SK-N-SH (cell line): ENCODE measurements at regions not wholly inside any gene's neighbourhood (a gene's known extent, or its start where the extent isn't known, plus 50 kb on each side); places are given as distances from the start of the nearest gene placed in this dataset.

ENCODE experiments used
- CTCF ChIA-PET: fragments of 300-600, 350-600 bp; formaldehyde crosslinking; extraction: SDS; loops from one replicate; lab custom pipeline; 2021; lab: Yijun Ruan, JAX
- POLR2A ChIA-PET: fragments of 350-600 bp; sonication (Branson Sonifier 250); formaldehyde crosslinking; extraction: SDS; loops from one replicate; lab custom pipeline; 2020; ENCODE audit warnings: antibody characterized with exemption, inconsistent platforms; lab: Yijun Ruan, JAX
- DNase-seq: peaks from one replicate; pipeline ENCODE4 v3.0.0; 2012
- H2AFZ ChIP-seq: fragments of 200-600 bp; sonication (generic); 2 replicates; pipeline ENCODE4 v1.8.1; 2016; ENCODE audit warnings: antibody characterized with exemption, mild to moderate bottlenecking, low read depth
- H3F3A ChIP-seq: fragments of 200-600 bp; sonication (generic); replicated peaks from 2 replicates; pipeline ENCODE3; 2016; ENCODE audit warnings: antibody characterized with exemption, mild to moderate bottlenecking; ENCODE audit not compliant: insufficient read depth
- H3K27ac ChIP-seq, 2 experiments: fragments of 200-500 bp in 1 of 2; fragments of 200-600 bp in 1 of 2; sonication (Bioruptor generic) in 1 of 2; sonication (generic), shearing (Covaris generic) in 1 of 2; 2 replicates each; pipeline versions ENCODE4 v1.5.1 to v1.6.1; 2014 to 2016; ENCODE audit warnings: low read depth in 2 of 2, inconsistent platforms in 1 of 2, low read length in 1 of 2, mild to moderate bottlenecking in 1 of 2, mixed read lengths in 1 of 2
- H3K27me3 ChIP-seq: fragments of 200-600 bp; sonication (generic), shearing (Covaris generic); 2 replicates; pipeline ENCODE4 v1.6.1; 2016; ENCODE audit warnings: mixed run types; ENCODE audit not compliant: insufficient read depth
- H3K36me3 ChIP-seq, 2 experiments: fragments of 200-500 bp in 1 of 2; fragments of 200-600 bp in 1 of 2; sonication (Bioruptor generic) in 1 of 2; sonication (generic) in 1 of 2; replicated peaks in 1 of 2; 2 replicates each; pipeline versions ENCODE3 to v1.5.1; 2014 to 2016; ENCODE audit warnings: low read length in 1 of 2, mild to moderate bottlenecking in 1 of 2; ENCODE audit not compliant: insufficient read depth in 2 of 2, control insufficient read depth in 1 of 2
- H3K4me1 ChIP-seq, 2 experiments: fragments of 200-500 bp in 1 of 2; fragments of 200-600 bp in 1 of 2; sonication (Bioruptor generic) in 1 of 2; sonication (generic), shearing (Covaris generic) in 1 of 2; 2 replicates each; pipeline versions ENCODE4 v1.5.1 to v1.6.1; 2014 to 2016; ENCODE audit warnings: low read depth in 1 of 2, low read length in 1 of 2, mixed run types in 1 of 2; ENCODE audit not compliant: insufficient read depth in 2 of 2, control insufficient read depth in 1 of 2
- H3K4me2 ChIP-seq: fragments of 200-600 bp; sonication (generic), shearing (Covaris generic); 2 replicates; pipeline ENCODE4 v1.6.1; 2017; ENCODE audit warnings: mixed run types
- H3K4me3 ChIP-seq, 2 experiments: fragments of 200-500 bp in 1 of 2; fragments of 200-600 bp in 1 of 2; sonication (Bioruptor generic) in 1 of 2; sonication (generic), shearing (Covaris generic) in 1 of 2; 2 replicates each; pipeline versions ENCODE4 v1.5.1 to v1.8.1; 2014 to 2016; ENCODE audit warnings: low read depth in 2 of 2, inconsistent platforms in 1 of 2, low read length in 1 of 2, mild to moderate bottlenecking in 1 of 2, mixed read lengths in 1 of 2, moderate library complexity in 1 of 2
- H3K79me2 ChIP-seq: fragments of 200-600 bp; sonication (generic); 2 replicates; pipeline ENCODE4 v1.8.1; 2017; ENCODE audit warnings: mild to moderate bottlenecking; ENCODE audit not compliant: insufficient read depth
- H3K9ac ChIP-seq: fragments of 200-600 bp; sonication (generic); 2 replicates; pipeline ENCODE4 v1.6.1; 2017; ENCODE audit warnings: mixed run types
- H3K9me2 ChIP-seq: fragments of 200-600 bp; sonication (generic); 2 replicates; pipeline ENCODE4 v1.6.1; 2017; ENCODE audit warnings: mixed run types
- H3K9me3 ChIP-seq: fragments of 200-600 bp; sonication (generic); 2 replicates; pipeline ENCODE4 v1.6.1; 2017; ENCODE audit warnings: mixed run types, mild to moderate bottlenecking, moderate library complexity
- H4K20me1 ChIP-seq: fragments of 200-600 bp; sonication (generic); 2 replicates; pipeline ENCODE4 v1.6.1; 2017; ENCODE audit warnings: mild to moderate bottlenecking, mixed run types; ENCODE audit not compliant: insufficient read depth
- CTCF ChIP-seq: fragments of 200-600 bp; sonication (generic); IDR thresholded peaks from 2 replicates; pipeline ENCODE4 v1.6.1; 2017; ENCODE audit warnings: antibody characterized with exemption, mild to moderate bottlenecking, moderate library complexity
- FOXJ3 ChIP-seq: sonication (generic); formaldehyde crosslinking; IDR thresholded peaks from 2 replicates; pipeline ENCODE4 v1.5.1; 2020; ENCODE audit warnings: mild to moderate bottlenecking, missing genetic modification reagents
- GABPA ChIP-seq: IDR thresholded peaks from 2 replicates; pipeline ENCODE4 v1.4.0; 2012; ENCODE audit warnings: low read depth, mild to moderate bottlenecking
- IRF3 ChIP-seq: fragments of 150-350 bp; IDR thresholded peaks from 2 replicates; pipeline ENCODE4 v1.6.1; 2016; ENCODE audit warnings: mild to moderate bottlenecking, low read depth, low read length
- JUND ChIP-seq: IDR thresholded peaks from 2 replicates; pipeline ENCODE4 v1.4.0; 2012
- MAX ChIP-seq: IDR thresholded peaks from 2 replicates; pipeline ENCODE4 v1.4.0; 2012; ENCODE audit warnings: low read depth
- NFIC ChIP-seq: IDR thresholded peaks from 2 replicates; pipeline ENCODE4 v1.4.0; 2012; ENCODE audit warnings: borderline replicate concordance
- NRF1 ChIP-seq: IDR thresholded peaks from 2 replicates; pipeline ENCODE4 v1.6.1; 2012; ENCODE audit warnings: low read depth, mild to moderate bottlenecking, low read length
- POLR2AphosphoS5 ChIP-seq: IDR thresholded peaks from 2 replicates; pipeline ENCODE4 v1.6.1; 2012; ENCODE audit warnings: low read depth, low read length
- REST ChIP-seq: IDR thresholded peaks from 2 replicates; pipeline ENCODE4 v1.6.1; 2012; ENCODE audit warnings: mild to moderate bottlenecking, low read depth, low read length, moderate library complexity
- TEAD4 ChIP-seq: IDR thresholded peaks from 2 replicates; pipeline ENCODE4 v1.4.0; 2012; ENCODE audit warnings: mild to moderate bottlenecking, borderline replicate concordance; ENCODE audit not compliant: insufficient read depth
- YY1 ChIP-seq: IDR thresholded peaks from 2 replicates; pipeline ENCODE4 v1.4.0; 2012; ENCODE audit warnings: low read depth, mild to moderate bottlenecking
- ZBTB33 ChIP-seq: IDR thresholded peaks from 2 replicates; pipeline ENCODE4 v1.4.0; 2012; ENCODE audit warnings: low read depth, borderline replicate concordance
- WGBS: methylation state at CpG from one replicate; pipeline ENCODE4 v1.1.6; 2017; ENCODE audit warnings: low lambda C conversion rate; 5-methylcytosine and 5-hydroxymethylcytosine counted together

GRCh38 chr4:10243856-10244255 is 127.3 kb upstream of the WDR1 start:
- 12% methylated on average over 2 of the region's 2 CpGs for WGBS

GRCh38 chr4:10240691-10241090 is 124.1 kb upstream of the WDR1 start:
- POLR2A ChIA-PET: no interaction called here
- Histone ChIP-seq H3K36me3 (no peaks in the 10 kb centered on the region), H3K4me2 (no peak overlapping the region), H3K27ac (no peak overlapping the region), H3K9me2 (no peaks in the 10 kb centered on the region), H4K20me1 (no peaks in the 10 kb centered on the region), H3F3A (no peaks in the 10 kb centered on the region), H2AFZ (no peak overlapping the region), H3K4me3 (no peak overlapping the region), H3K4me1 (no peaks in the 10 kb centered on the region), H3K9ac (no peak overlapping the region), H3K79me2 (no peaks in the 10 kb centered on the region), H3K9me3 (no peaks in the 10 kb centered on the region), H3K27me3 (no peaks in the 10 kb centered on the region; the same call in 1 of the 2 replicates)
- no peak for DNase-seq
- 0% methylated on average over 1 of the region's 1 CpG for WGBS
- CTCF ChIA-PET: interaction anchor here (0.6 to 1.9 kb wide), 2 partner anchors 25 to 80 kb away, joined by 4 read pairs; no protein-coding TSS in a partner anchor
- TF ChIP-seq ZBTB33 (no peak), YY1 (no peak), GABPA (no peak), REST (no peak), FOXJ3 (CRISPR knock-in tag) (no peak), JUND (no peak), NRF1 (no peak), IRF3 (no peak)

More at GRCh38 chr4:10243856-10244255, 127.3 kb upstream of the WDR1 start:
- Histone ChIP-seq H3K4me3 (no peak overlapping the region), H3K27ac (no peak overlapping the region), H2AFZ (no peak overlapping the region), H3K9ac (no peak overlapping the region)
- TF ChIP-seq NFIC: no peak
- TF ChIP-seq GABPA: no peak
- no peak for TF ChIP-seq CTCF
- no peak for TF ChIP-seq TEAD4
- TF ChIP-seq MAX: no peak
- no peak for TF ChIP-seq IRF3
- TF ChIP-seq POLR2AphosphoS5: no peak
- TF ChIP-seq, all 33 proteins: peak for 0
- H3K79me2 ChIP-seq: no peaks in the 10 kb centered on the region
- no peaks in the 10 kb centered on the region for H3K9me3 ChIP-seq
- no peaks in the 10 kb centered on the region for H3K36me3 ChIP-seq
- no peaks in the 10 kb centered on the region for H3F3A ChIP-seq
- no peaks in the 10 kb centered on the region for H3K4me1 ChIP-seq
- POLR2A ChIA-PET: no interaction called here
- H3K4me2 ChIP-seq: no peak overlapping the region
- H4K20me1 ChIP-seq: no peaks in the 10 kb centered on the region
- no peaks in the 10 kb centered on the region for H3K9me2 ChIP-seq
- CTCF ChIA-PET: no interaction called here
- DNase-seq: no peak
- H3K27me3 ChIP-seq: no peaks in the 10 kb centered on the region; the same call in 1 of the 2 replicates
